Heart left ventricle (tissue), 16 donors: ENCODE measurements at regions not wholly inside any gene's neighbourhood (a gene's known extent, or its start where the extent isn't known, plus 50 kb on each side); places are given as distances from the start of the nearest gene placed in this dataset.

ENCODE experiments used
- ATAC-seq, 4 donors: fragments of 200-7000 bp; cut with Tn5 transposase; one replicate each; pipeline ENCODE4 v1.9.1; 2020 to 2022; ENCODE audit warnings: moderate library complexity in 4 of 4, mild to moderate bottlenecking in 3 of 4, moderate number of reproducible peaks in 1 of 4
- DNase-seq, 5 donors: peaks; one replicate each; pipeline ENCODE4 v3.0.0-alpha.2; 2020
- H3K27ac ChIP-seq, 12 donors: fragments of 200-600 bp; sonication (generic) in 4 of 12; one replicate each; pipeline versions ENCODE4 v1.5.0 to v1.8.0; 2016 to 2022; ENCODE audit warnings: mild to moderate bottlenecking in 2 of 12
- H3K27me3 ChIP-seq, 9 donors: fragments of 200-600 bp; sonication (generic) in 2 of 9; one replicate each; pipeline versions ENCODE4 v1.5.1 to v1.8.0; 2016 to 2022; ENCODE audit warnings: mild to moderate bottlenecking in 3 of 9
- H3K36me3 ChIP-seq, 9 donors: fragments of 200-600 bp; sonication (generic) in 2 of 9; one replicate each; pipeline versions ENCODE4 v1.5.0 to v1.8.0; 2018 to 2022; ENCODE audit warnings: mild to moderate bottlenecking in 2 of 9
- H3K4me1 ChIP-seq, 12 donors: fragments of 200-600 bp; sonication (generic) in 4 of 12; one replicate each; pipeline versions ENCODE4 v1.5.0 to v1.8.0; 2016 to 2022; ENCODE audit warnings: mild to moderate bottlenecking in 3 of 12
- H3K4me3 ChIP-seq, 12 donors: fragments of 200-600 bp; sonication (generic) in 4 of 12; one replicate each; pipeline versions ENCODE4 v1.5.0 to v1.8.0; 2017 to 2022; ENCODE audit warnings: mild to moderate bottlenecking in 9 of 12, moderate library complexity in 4 of 12
- H3K9me3 ChIP-seq, 12 donors: fragments of 200-600 bp; sonication (generic) in 4 of 12; one replicate each; pipeline versions ENCODE4 v1.5.0 to v1.8.0; 2016 to 2022; ENCODE audit warnings: mild to moderate bottlenecking in 1 of 12
- CTCF ChIP-seq, 12 donors: fragments of 200-600 bp; sonication (generic) in 4 of 12; IDR thresholded peaks; one replicate each; pipeline versions ENCODE4 v1.5.0 to v1.8.0; 2018 to 2022; ENCODE audit warnings: antibody characterized with exemption in 12 of 12, mild to moderate bottlenecking in 5 of 12
- POLR2A ChIP-seq, 2 donors: fragments of 450-650 bp; IDR thresholded peaks; one replicate each; pipeline ENCODE4 v1.6.1; 2017; ENCODE audit warnings: antibody characterized with exemption in 2 of 2, mild to moderate bottlenecking in 2 of 2, moderate library complexity in 2 of 2
- WGBS, 4 donors: extraction: QIAGEN DNeasy Blood & Tissue Kit in 2 of 4; methylation state at CpG; one replicate each; pipeline versions ENCODE4 v1.1.5 to v1.1.7; 2013 to 2018; 5-methylcytosine and 5-hydroxymethylcytosine counted together
- intact Hi-C, 10 donors: fragments of 100-400 bp; cut with DNase I; formaldehyde crosslinking; loops; one replicate each; pipeline versions ENCODE4 v1.11.1 to v1.14.2; 2022
- donor health status: ischemic (EF 13 %, LVEDD 7.1; RV severe dilation, severe dysfunction).
- donor health status: healthy with polysubstance abuse.
- donor health status: DM: no; HTN: yes; CAD: no.
- donor health status: DM: no; HTN: no; CAD: no.
- donor health status: ischemic (EF 25% LVEDD 6.9; RV normal size, moderate dysfunction).
- donor health status: ischemic (EF 25% LVEDD 5.7; RV mildly dilated, moderate dysfunction).
- donor health status: healthy.
- donor health status: DM: yes; HTN: yes; CAD: no.
- donor health status: ischemic (EF 35%, LVEDD 5.7; RV mildly dilated, moderate dysfunction).
- donor health status: nonischemic (EF 11% LVEDD 7.7; RV severe dilation, severe dysfunction).
- donor health status: DM: yes; HTN: yes; CAD: no.
- donor health status: PGD.
- donor health status: ischemic (EF 29% LVEDD 5.4; RV normal size, mild dysfunction).
- donor health status: nonischemic (EF 23%, LVEDD 6.1; RV moderate dilation, normal function).

DNA sequence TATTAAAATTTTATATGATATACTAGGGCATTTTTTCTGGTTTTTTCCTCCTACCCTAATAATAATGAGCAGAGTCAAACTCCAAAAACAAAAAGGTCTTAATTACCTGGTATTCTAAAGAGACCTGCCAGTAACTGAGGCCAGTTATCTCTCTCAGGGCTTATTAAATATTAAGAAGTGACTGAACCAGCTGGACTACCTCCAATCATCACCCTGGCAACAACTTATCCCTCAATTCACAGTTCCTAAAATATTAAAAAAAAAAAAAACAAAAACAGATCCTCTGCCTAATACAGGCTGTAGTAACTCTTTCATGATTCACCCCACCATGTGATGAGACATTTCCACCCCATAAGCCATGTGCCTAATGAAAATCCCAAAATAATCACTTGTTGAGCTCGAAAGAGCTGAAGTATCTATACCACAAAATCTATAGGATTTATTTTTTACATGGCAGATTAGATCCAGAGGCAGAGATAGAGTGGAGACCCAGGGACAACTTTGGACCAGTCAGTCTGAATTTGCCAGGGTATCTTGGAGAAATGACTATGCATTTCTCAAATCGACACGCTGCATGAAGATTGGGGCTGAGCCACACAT is 698.0 kb downstream of the FAT4 start:
- no peak overlapping the region for H3K27ac ChIP-seq
- H3K27me3 ChIP-seq = no peaks in the 10 kb centered on the region
- H3K36me3 ChIP-seq = no peaks in the 10 kb centered on the region
- no peak overlapping the region for H3K4me3 ChIP-seq
- TF ChIP-seq POLR2A (IDR thresholded peaks at IDR 0.05) (no peak), CTCF (IDR thresholded peaks at IDR 0.05) (no peak)
- ATAC-seq (no peak), DNase-seq (no peak)
- intact Hi-C loops = no loop called here
- H3K4me1 ChIP-seq = no peaks in the 10 kb centered on the region
- H3K9me3 ChIP-seq = peaks cover 0 to 18% (median 10%) of the 10 kb centered on the region in 12 donors
- WGBS, 4 donors = 84 to 87% (median 87%) methylated on average over 3 of the region's 3 CpGs

- Histone ChIP-seq H3K4me1 (no peaks in the 10 kb centered on the region), H3K9me3 (peaks cover 0 to 6% (median 0%) of the 10 kb centered on the region in 12 donors), H3K36me3 (no peaks in the 10 kb centered on the region), H3K27ac (no peak overlapping the region), H3K4me3 (no peak overlapping the region), H3K27me3 (no peaks in the 10 kb centered on the region)
- 91 to 98% (median 93%) methylated on average over 1 of the region's 1 CpG for WGBS, 4 donors
- TF ChIP-seq POLR2A (IDR thresholded peaks at IDR 0.05) (no peak), CTCF (IDR thresholded peaks at IDR 0.05) (no peak)
- ATAC-seq (no peak), DNase-seq (no peak)
- intact Hi-C loops = no loop called here
Observed at GRCh38 chr4:126018274-126018673, 703.5 kb downstream of the FAT4 start.

GRCh38 chr4:126023896-126024295 is 709.1 kb downstream of the FAT4 start:
- TF ChIP-seq POLR2A (IDR thresholded peaks at IDR 0.05) = no peak
- no peak for TF ChIP-seq CTCF (IDR thresholded peaks at IDR 0.05)
- ATAC-seq = no peak
- WGBS, 4 donors = 35 to 52% (median 42%) methylated on average over 3 of the region's 3 CpGs
- Histone ChIP-seq H3K9me3 (peaks cover 0 to 4% (median 0%) of the 10 kb centered on the region in 12 donors), H3K4me1 (no peaks in the 10 kb centered on the region), H3K36me3 (no peaks in the 10 kb centered on the region), H3K4me3 (no peak overlapping the region), H3K27me3 (no peaks in the 10 kb centered on the region), H3K27ac (peak overlapping the region in 1 of 12 donors; percentile 12)
- intact Hi-C loops = no loop called here
- no peak for DNase-seq

GRCh38 chr4:126027601-126028000 is 712.8 kb downstream of the FAT4 start:
- no peak overlapping the region for H3K27ac ChIP-seq
- DNase-seq (no peak), ATAC-seq (no peak)
- intact Hi-C loops = no loop called here
- WGBS, 4 donors = 44 to 70% (median 61%) methylated on average over 2 of the region's 2 CpGs
- H3K4me1 ChIP-seq = no peaks in the 10 kb centered on the region
- peaks cover 0 to 27% (median 4%) of the 10 kb centered on the region in 12 donors for H3K9me3 ChIP-seq
- no peak overlapping the region for H3K4me3 ChIP-seq
- TF ChIP-seq POLR2A (IDR thresholded peaks at IDR 0.05) = no peak
- no peak for TF ChIP-seq CTCF (IDR thresholded peaks at IDR 0.05)
- no peaks in the 10 kb centered on the region for H3K27me3 ChIP-seq
- no peaks in the 10 kb centered on the region for H3K36me3 ChIP-seq
